Activated naive CD8-positive, alpha-beta T cell treated with anti-CD3 and anti-CD28 coated beads for 36 hours (primary cell): ENCODE measurements at regions not wholly inside any gene's neighbourhood (a gene's known extent, or its start where the extent isn't known, plus 50 kb on each side); places are given as distances from the start of the nearest gene placed in this dataset.

Source experiments
- DNase-seq: peaks from one replicate; pipeline ENCODE4 v3.0.0; 2021
- H3K27ac Mint-ChIP-seq: one replicate; pipeline ENCODE4 v1.8.0; 2022; ENCODE audit warnings: mild to moderate bottlenecking, moderate library complexity, mixed read lengths
- H3K27me3 Mint-ChIP-seq: one replicate; pipeline ENCODE4 v1.8.0; 2022; ENCODE audit warnings: mild to moderate bottlenecking, mixed read lengths
- H3K36me3 Mint-ChIP-seq: one replicate; pipeline ENCODE4 v1.8.0; 2021; ENCODE audit warnings: mild to moderate bottlenecking, mixed read lengths
- H3K4me1 Mint-ChIP-seq: one replicate; pipeline ENCODE4 v1.8.0; 2021; ENCODE audit warnings: mixed read lengths
- H3K4me3 Mint-ChIP-seq: one replicate; pipeline ENCODE4 v1.8.0; 2022; ENCODE audit warnings: mild to moderate bottlenecking, moderate library complexity, mixed read lengths
- H3K9me3 Mint-ChIP-seq: one replicate; pipeline ENCODE4 v1.8.0; 2022; ENCODE audit warnings: mixed read lengths

- H3K27me3 Mint-ChIP-seq: peaks cover 5% of the 10 kb centered on the region
- no peak for DNase-seq
- no peaks in the 10 kb centered on the region for H3K4me1 Mint-ChIP-seq
- no peaks in the 10 kb centered on the region for H3K36me3 Mint-ChIP-seq
- H3K9me3 Mint-ChIP-seq: no peaks in the 10 kb centered on the region
- H3K4me3 Mint-ChIP-seq: no peak overlapping the region
- H3K27ac Mint-ChIP-seq: no peak overlapping the region
Observed at GRCh38 chr5:155485386-155485785, 471.8 kb downstream of the KIF4B start.

GRCh38 chr5:155489949-155490348 is 476.4 kb downstream of the KIF4B start:
- Mint-ChIP-seq H3K4me1 (no peaks in the 10 kb centered on the region), H3K9me3 (no peaks in the 10 kb centered on the region), H3K27me3 (peaks cover 5% of the 10 kb centered on the region), H3K4me3 (no peak overlapping the region), H3K27ac (no peak overlapping the region), H3K36me3 (no peaks in the 10 kb centered on the region)
- no peak for DNase-seq

GRCh38 chr5:155492191-155492590 is 478.6 kb downstream of the KIF4B start:
- peaks cover 5% of the 10 kb centered on the region for H3K27me3 Mint-ChIP-seq
- H3K9me3 Mint-ChIP-seq: no peaks in the 10 kb centered on the region
- no peak overlapping the region for H3K4me3 Mint-ChIP-seq
- no peak overlapping the region for H3K27ac Mint-ChIP-seq
- DNase-seq: no peak
- no peaks in the 10 kb centered on the region for H3K36me3 Mint-ChIP-seq
- no peaks in the 10 kb centered on the region for H3K4me1 Mint-ChIP-seq

- H3K4me1 Mint-ChIP-seq: no peaks in the 10 kb centered on the region
- DNase-seq: no peak
- no peak overlapping the region for H3K4me3 Mint-ChIP-seq
- no peaks in the 10 kb centered on the region for H3K36me3 Mint-ChIP-seq
- no peaks in the 10 kb centered on the region for H3K27me3 Mint-ChIP-seq
- H3K27ac Mint-ChIP-seq: no peak overlapping the region
- peaks cover 2% of the 10 kb centered on the region for H3K9me3 Mint-ChIP-seq
Observed at GRCh38 chr5:155504606-155505005, 491.1 kb downstream of the KIF4B start.

- Mint-ChIP-seq H3K4me1 (no peaks in the 10 kb centered on the region), H3K27me3 (no peaks in the 10 kb centered on the region), H3K27ac (no peak overlapping the region), H3K4me3 (no peak overlapping the region), H3K9me3 (peaks cover 2% of the 10 kb centered on the region), H3K36me3 (no peaks in the 10 kb centered on the region)
- no peak for DNase-seq
Observed at GRCh38 chr5:155507363-155507762, 493.8 kb downstream of the KIF4B start.

- H3K27ac Mint-ChIP-seq: no peak overlapping the region
- H3K36me3 Mint-ChIP-seq: no peaks in the 10 kb centered on the region
- no peak for DNase-seq
- H3K9me3 Mint-ChIP-seq: peaks cover 2% of the 10 kb centered on the region
- no peak overlapping the region for H3K4me3 Mint-ChIP-seq
- no peaks in the 10 kb centered on the region for H3K4me1 Mint-ChIP-seq
- H3K27me3 Mint-ChIP-seq: peaks cover 3% of the 10 kb centered on the region
Observed at GRCh38 chr5:155508673-155509072, 495.1 kb downstream of the KIF4B start.

- Mint-ChIP-seq H3K4me3 (no peak overlapping the region), H3K27me3 (peaks cover 3% of the 10 kb centered on the region), H3K27ac (no peak overlapping the region), H3K36me3 (no peaks in the 10 kb centered on the region), H3K9me3 (peaks cover 2% of the 10 kb centered on the region), H3K4me1 (no peaks in the 10 kb centered on the region)
- no peak for DNase-seq
Observed at GRCh38 chr5:155512329-155512728, 498.8 kb downstream of the KIF4B start.

- Mint-ChIP-seq H3K36me3 (no peaks in the 10 kb centered on the region), H3K27me3 (peaks cover 3% of the 10 kb centered on the region), H3K4me3 (no peak overlapping the region), H3K9me3 (peaks cover 2% of the 10 kb centered on the region), H3K4me1 (no peaks in the 10 kb centered on the region), H3K27ac (no peak overlapping the region)
- no peak for DNase-seq
Observed at GRCh38 chr5:155514105-155514563, 500.6 kb downstream of the KIF4B start.

GRCh38 chr5:155522540-155522939 is 509.0 kb downstream of the KIF4B start:
- H3K27ac Mint-ChIP-seq: no peak overlapping the region
- no peak for DNase-seq
- H3K4me3 Mint-ChIP-seq: no peak overlapping the region
- no peaks in the 10 kb centered on the region for H3K4me1 Mint-ChIP-seq
- no peaks in the 10 kb centered on the region for H3K9me3 Mint-ChIP-seq
- H3K36me3 Mint-ChIP-seq: no peaks in the 10 kb centered on the region
- peaks cover 3% of the 10 kb centered on the region for H3K27me3 Mint-ChIP-seq

- Mint-ChIP-seq H3K4me3 (no peak overlapping the region), H3K9me3 (no peaks in the 10 kb centered on the region), H3K36me3 (no peaks in the 10 kb centered on the region), H3K4me1 (no peaks in the 10 kb centered on the region), H3K27me3 (peaks cover 3% of the 10 kb centered on the region), H3K27ac (no peak overlapping the region)
- no peak for DNase-seq
Observed at GRCh38 chr5:155529362-155529761, 515.8 kb downstream of the KIF4B start.

- Mint-ChIP-seq H3K27me3 (peaks cover 3% of the 10 kb centered on the region), H3K27ac (no peak overlapping the region), H3K9me3 (no peaks in the 10 kb centered on the region), H3K4me3 (no peak overlapping the region), H3K4me1 (no peaks in the 10 kb centered on the region), H3K36me3 (no peaks in the 10 kb centered on the region)
- no peak for DNase-seq
Observed at GRCh38 chr5:155530046-155530445, 516.5 kb downstream of the KIF4B start.

GRCh38 chr5:155532621-155533311 is 519.2 kb downstream of the KIF4B start:
- no peak overlapping the region for H3K27ac Mint-ChIP-seq
- no peaks in the 10 kb centered on the region for H3K9me3 Mint-ChIP-seq
- H3K36me3 Mint-ChIP-seq: no peaks in the 10 kb centered on the region
- no peak for DNase-seq
- no peaks in the 10 kb centered on the region for H3K4me1 Mint-ChIP-seq
- H3K4me3 Mint-ChIP-seq: no peak overlapping the region
- peaks cover 6% of the 10 kb centered on the region for H3K27me3 Mint-ChIP-seq

GRCh38 chr5:155540000-155540595 is 526.5 kb downstream of the KIF4B start:
- no peak overlapping the region for H3K27ac Mint-ChIP-seq
- H3K4me1 Mint-ChIP-seq: no peaks in the 10 kb centered on the region
- H3K9me3 Mint-ChIP-seq: no peaks in the 10 kb centered on the region
- peaks cover 6% of the 10 kb centered on the region for H3K27me3 Mint-ChIP-seq
- no peaks in the 10 kb centered on the region for H3K36me3 Mint-ChIP-seq
- no peak for DNase-seq
- no peak overlapping the region for H3K4me3 Mint-ChIP-seq

GRCh38 chr5:155546075-155546474 is 532.5 kb downstream of the KIF4B start:
- Mint-ChIP-seq H3K4me1 (no peaks in the 10 kb centered on the region), H3K27ac (no peak overlapping the region), H3K27me3 (no peaks in the 10 kb centered on the region), H3K4me3 (no peak overlapping the region), H3K9me3 (peaks cover 3% of the 10 kb centered on the region), H3K36me3 (no peaks in the 10 kb centered on the region)
- no peak for DNase-seq

GRCh38 chr5:155554500-155554899 is 540.9 kb downstream of the KIF4B start:
- H3K27ac Mint-ChIP-seq: no peak overlapping the region
- H3K27me3 Mint-ChIP-seq: no peaks in the 10 kb centered on the region
- no peak for DNase-seq
- no peaks in the 10 kb centered on the region for H3K36me3 Mint-ChIP-seq
- no peaks in the 10 kb centered on the region for H3K4me1 Mint-ChIP-seq
- H3K9me3 Mint-ChIP-seq: peaks cover 3% of the 10 kb centered on the region
- H3K4me3 Mint-ChIP-seq: no peak overlapping the region

GRCh38 chr5:155556222-155556621 is 542.7 kb downstream of the KIF4B start:
- H3K4me1 Mint-ChIP-seq: no peaks in the 10 kb centered on the region
- H3K9me3 Mint-ChIP-seq: no peaks in the 10 kb centered on the region
- no peak overlapping the region for H3K27ac Mint-ChIP-seq
- no peaks in the 10 kb centered on the region for H3K36me3 Mint-ChIP-seq
- peaks cover 5% of the 10 kb centered on the region for H3K27me3 Mint-ChIP-seq
- no peak overlapping the region for H3K4me3 Mint-ChIP-seq
- no peak for DNase-seq
